EH (cell line): ENCODE measurements at regions not wholly inside any gene's neighbourhood (a gene's known extent, or its start where the extent isn't known, plus 50 kb on each side); places are given as distances from the start of the nearest gene placed in this dataset.
"Not testable (repeated sequence)": the region's sequence is repeated elsewhere in the genome, so short reads cannot be mapped to it uniquely, and the experiment has no call there.

Source experiments
- DNase-seq: peaks from one replicate; pipeline ENCODE4 v3.0.0-alpha.2; 2015; ENCODE audit warnings: low read depth

GRCh38 chr13:61664801-61665705 is 249.4 kb upstream of the PCDH20 start:
- no peak for DNase-seq

GRCh38 chr13:61654481-61654880 is 238.8 kb upstream of the PCDH20 start:
- no peak for DNase-seq

GRCh38 chr13:61648547-61648946 is 232.9 kb upstream of the PCDH20 start:
- no peak for DNase-seq

GRCh38 chr13:61612192-61612591 is 196.5 kb upstream of the PCDH20 start:
- no peak for DNase-seq

GRCh38 chr13:61608138-61608537 is 192.5 kb upstream of the PCDH20 start:
- DNase-seq: no peak

- DNase-seq: no peak
These were observed 184.8 kb upstream of the PCDH20 start for GRCh38 chr13:61600360-61601033.

- DNase-seq: no peak
These were observed 176.8 kb upstream of the PCDH20 start for GRCh38 chr13:61592489-61592888.

- DNase-seq: no peak
These were observed 160.3 kb upstream of the PCDH20 start for GRCh38 chr13:61575973-61576372.

GRCh38 chr13:61563645-61564044 is 148.0 kb upstream of the PCDH20 start:
- no peak for DNase-seq

- no peak for DNase-seq
These were observed 131.3 kb upstream of the PCDH20 start for GRCh38 chr13:61546911-61547310.

GRCh38 chr13:61546413-61546812 is 130.8 kb upstream of the PCDH20 start:
- no peak for DNase-seq

- DNase-seq: no peak
These were observed 120.8 kb upstream of the PCDH20 start for GRCh38 chr13:61536433-61536832.

- DNase-seq: no peak
These were observed 115.9 kb upstream of the PCDH20 start for GRCh38 chr13:61531383-61532065.

GRCh38 chr13:61519214-61519613 is 103.6 kb upstream of the PCDH20 start:
- DNase-seq: not testable (repeated sequence)

GRCh38 chr13:61508936-61509335 is 93.3 kb upstream of the PCDH20 start:
- no peak for DNase-seq

- DNase-seq: no peak
These were observed 84.5 kb upstream of the PCDH20 start for GRCh38 chr13:61500176-61500575.

- no peak for DNase-seq
These were observed 80.0 kb upstream of the PCDH20 start for GRCh38 chr13:61495648-61496047.

GRCh38 chr13:61493556-61493955 is 77.9 kb upstream of the PCDH20 start:
- not testable (repeated sequence) for DNase-seq

GRCh38 chr13:61486496-61486895 is 70.8 kb upstream of the PCDH20 start:
- no peak for DNase-seq

- no peak for DNase-seq
These were observed 69.6 kb upstream of the PCDH20 start for GRCh38 chr13:61485128-61485765.

GRCh38 chr13:61477619-61478018 is 62.0 kb upstream of the PCDH20 start:
- no peak for DNase-seq

- no peak for DNase-seq
These were observed 55.1 kb upstream of the PCDH20 start for GRCh38 chr13:61470786-61471185.
